Kasumi-1 (cell line): ENCODE measurements at regions not wholly inside any gene's neighbourhood (a gene's known extent, or its start where the extent isn't known, plus 50 kb on each side); places are given as distances from the start of the nearest gene placed in this dataset.
A peak's percentile ranks its signal among the peaks of the same experiment; 100 is the strongest.

Experiments
- DNase-seq, 2 experiments: peaks; one replicate each; lab custom pipeline; 2025; lab: John Stamatoyannopoulos, UW

DNA sequence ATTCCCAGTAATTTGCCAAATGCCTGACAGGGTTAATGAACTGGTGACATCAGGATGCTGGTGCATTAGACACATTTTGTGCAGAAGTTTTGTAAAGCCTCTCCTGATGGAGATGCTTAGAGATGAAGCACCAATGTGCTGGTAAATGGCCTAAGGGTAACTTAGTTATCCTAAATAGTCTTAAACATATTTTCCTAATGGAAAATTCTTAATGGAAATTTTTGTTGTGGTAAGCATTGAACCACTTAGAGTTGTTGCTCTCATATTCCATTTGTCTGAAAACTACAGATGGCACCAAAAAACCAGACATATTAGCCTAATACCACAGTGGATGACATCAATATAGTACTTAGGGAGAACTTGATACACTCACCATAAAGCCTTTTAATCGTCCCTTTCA lies 154.5 kb upstream of the ANK2 start:
- no peak for DNase-seq

DNA sequence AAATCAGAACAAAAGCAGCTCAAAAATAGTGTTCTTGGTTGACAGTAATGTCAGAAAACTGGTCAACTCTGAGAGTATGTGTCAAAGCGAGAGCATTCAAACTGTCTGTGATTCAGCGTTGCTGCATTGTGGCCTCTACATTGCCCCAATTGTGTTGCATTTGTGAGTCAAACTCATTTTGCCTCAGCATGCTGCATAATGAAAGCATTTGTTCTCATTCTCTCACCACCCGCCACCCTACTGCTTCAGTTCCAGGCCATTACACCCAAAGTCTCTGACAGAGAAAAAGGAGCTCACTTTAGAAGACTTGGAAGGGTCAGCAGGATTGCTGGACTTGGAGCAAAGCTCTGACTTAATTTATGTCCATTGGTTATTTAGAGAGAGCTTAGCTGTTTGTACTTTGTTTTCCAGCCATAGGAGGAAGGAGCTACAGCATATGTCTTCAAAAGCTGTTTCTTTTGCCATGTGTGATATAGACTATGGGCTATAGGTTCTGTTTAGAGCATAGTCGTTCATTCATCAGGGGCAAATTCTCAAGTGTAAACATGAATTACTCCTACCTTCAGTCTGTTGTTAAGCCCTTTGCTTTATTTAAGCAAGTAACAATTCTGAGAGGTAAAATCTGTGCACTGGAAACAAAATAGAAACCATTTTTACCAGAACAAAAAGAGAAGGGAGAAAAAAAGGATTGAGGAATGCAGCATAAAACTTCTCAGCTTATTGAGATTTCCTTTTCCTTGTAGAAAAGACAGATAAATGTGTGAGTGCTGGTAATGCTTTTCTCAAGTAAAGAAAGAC lies 153.4 kb upstream of the ANK2 start:
- no peak for DNase-seq

GRCh38 chr4:112896609-112897190 lies 152.8 kb upstream of the ANK2 start:
- DNase-seq = no peak

- no peak for DNase-seq
Observed at GRCh38 chr4:112897543-112897942, 151.9 kb upstream of the ANK2 start.

DNA sequence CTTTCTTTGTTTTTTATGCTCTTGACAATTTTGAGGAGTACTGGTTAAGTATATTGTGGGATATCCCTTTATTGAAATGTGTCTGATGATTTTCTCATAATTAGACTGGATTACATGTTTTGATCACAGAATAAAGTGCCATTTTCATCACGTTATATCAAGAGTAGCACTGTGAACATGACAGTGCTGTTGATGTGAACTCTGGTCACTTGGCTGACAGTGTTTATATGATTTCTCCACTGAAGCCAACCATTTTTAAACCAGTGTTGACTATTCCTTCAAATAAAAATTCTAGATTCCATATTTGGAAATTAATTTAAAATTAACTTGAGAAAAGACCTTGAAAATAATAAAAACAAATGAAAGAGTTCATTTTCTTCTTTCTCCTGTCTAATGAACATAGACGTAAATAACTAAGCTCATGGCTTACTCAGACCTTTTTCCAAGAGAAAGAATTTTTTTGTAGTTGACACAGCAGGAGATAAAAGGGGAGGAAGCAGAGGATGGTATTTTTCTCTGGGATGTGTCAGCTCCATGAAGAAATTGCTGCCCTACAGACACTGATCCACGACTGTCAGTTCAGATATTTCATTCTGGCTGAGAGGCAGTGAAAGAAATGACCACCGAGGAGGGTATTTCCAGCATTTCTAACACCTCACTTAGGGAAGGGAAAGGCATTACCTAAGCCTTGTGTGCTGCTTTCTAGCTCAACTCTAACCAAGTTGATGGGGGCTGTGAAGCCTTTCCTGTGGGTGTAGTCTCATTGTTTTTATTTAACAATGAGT lies 150.9 kb upstream of the ANK2 start:
- no peak for DNase-seq

DNA sequence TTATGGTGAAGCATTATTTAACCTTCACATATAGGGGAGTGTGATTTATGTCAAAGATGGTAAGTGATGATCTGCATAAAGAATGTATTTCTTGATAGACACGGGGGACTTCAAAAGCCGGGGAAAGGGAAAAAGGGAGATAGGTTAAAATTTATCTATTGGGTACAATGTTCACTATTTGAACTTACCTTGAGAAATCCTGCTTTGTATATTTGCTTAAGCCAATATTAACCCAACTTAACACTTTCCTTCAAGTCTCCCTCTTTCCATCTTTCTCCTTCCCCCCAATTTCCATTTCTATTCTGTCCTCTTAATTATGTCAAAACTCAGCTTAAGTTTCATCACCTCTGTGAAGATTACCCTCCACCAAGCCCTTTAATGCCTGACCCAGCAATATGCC lies 149.0 kb upstream of the ANK2 start:
- DNase-seq = no peak

- DNase-seq = no peak
Observed at GRCh38 chr4:112901962-112902411, 147.5 kb upstream of the ANK2 start.

- no peak for DNase-seq
Observed at GRCh38 chr4:112905728-112906127, 143.7 kb upstream of the ANK2 start.

GRCh38 chr4:112908511-112908910 lies 140.9 kb upstream of the ANK2 start:
- peak in 1 of 2 experiments; percentile 9 for DNase-seq

GRCh38 chr4:112910109-112910736 lies 139.2 kb upstream of the ANK2 start:
- DNase-seq = peak; percentile 53 to 70

GRCh38 chr4:112916868-112917267 lies 132.6 kb upstream of the ANK2 start:
- no peak for DNase-seq

- no peak for DNase-seq
Observed at GRCh38 chr4:112923516-112923915, 125.9 kb upstream of the ANK2 start.

DNA sequence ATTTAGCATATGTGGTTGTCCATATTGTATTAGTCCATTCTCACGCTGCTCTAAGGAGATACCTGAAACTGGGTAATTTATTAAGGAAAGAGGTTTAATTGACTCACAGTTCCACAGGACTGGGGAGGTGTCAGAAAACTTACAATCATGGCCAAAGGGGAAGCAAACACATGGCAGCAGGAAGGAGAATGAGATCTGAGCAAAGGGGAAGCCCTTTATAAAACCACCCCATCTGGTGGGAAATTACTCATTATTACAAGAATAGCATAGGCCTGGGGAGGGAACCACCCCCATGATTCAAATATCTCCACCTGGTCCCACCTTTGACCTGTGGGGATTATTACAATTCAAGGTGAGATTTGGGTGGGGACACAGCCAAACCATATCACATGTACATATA lies 122.6 kb upstream of the ANK2 start:
- peak; percentile 49 to 54 for DNase-seq

GRCh38 chr4:112927544-112927943 lies 121.9 kb upstream of the ANK2 start:
- DNase-seq = no peak

DNA sequence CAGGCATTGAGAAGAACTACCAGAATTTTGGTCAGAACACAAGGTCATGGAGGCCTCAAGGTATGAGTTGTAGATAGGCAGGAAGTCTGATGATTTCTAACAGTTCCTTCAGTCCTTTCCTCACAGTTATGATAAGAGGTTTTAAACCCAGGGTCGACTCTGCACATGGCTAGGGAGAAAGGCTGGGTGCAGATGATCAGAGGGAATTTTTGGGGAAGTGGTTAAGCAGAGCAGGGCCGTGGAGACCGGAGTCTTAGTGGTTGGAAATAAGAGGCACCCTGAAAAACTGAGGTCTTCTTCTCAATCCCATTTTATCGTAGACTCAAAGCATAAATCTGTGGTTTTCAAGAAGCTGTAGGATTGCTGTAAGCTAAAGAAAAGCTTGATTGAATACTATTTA lies 118.5 kb upstream of the ANK2 start:
- DNase-seq = peak; percentile 95

DNA sequence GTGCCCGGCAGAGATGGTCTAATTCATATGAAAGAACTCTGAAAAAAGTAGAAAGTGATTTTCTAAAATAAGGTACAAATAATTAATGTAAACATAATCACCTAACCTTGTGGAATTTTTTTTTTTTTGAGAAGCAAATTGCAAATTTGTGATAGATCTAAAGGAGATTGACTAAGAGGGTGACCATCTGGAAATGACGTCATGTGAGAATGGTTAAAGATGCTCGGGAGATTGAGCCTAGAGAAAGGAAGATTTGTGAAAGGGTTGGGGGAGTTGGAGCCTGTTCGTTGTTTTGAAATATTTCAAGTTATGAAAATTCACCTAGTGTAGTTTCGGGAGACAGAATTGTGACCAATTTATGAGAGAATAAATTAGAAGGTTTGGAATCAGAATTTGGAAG lies 115.7 kb upstream of the ANK2 start:
- DNase-seq = no peak

- DNase-seq = peak; percentile 73 to 83
Observed at GRCh38 chr4:112938461-112939058, 110.9 kb upstream of the ANK2 start.

GRCh38 chr4:112939901-112940300 lies 109.6 kb upstream of the ANK2 start:
- DNase-seq = no peak

DNA sequence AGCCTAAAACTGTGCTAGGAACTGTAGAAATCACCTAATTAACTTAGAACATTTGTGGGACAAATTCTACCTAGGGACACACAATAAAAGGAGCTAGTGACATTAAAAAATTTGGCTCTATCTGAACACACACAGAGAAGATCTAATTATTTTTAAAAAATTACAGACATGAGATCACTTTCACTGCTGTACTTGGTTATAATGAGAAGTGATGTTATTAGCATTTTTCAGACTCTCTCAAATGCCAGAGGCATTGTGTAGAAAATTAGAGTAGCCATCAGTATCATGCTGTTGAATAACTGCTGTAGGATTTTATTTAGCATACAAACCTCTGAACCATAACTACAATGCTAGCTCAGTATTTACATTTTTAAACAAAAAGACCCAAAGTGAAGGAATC lies 109.1 kb upstream of the ANK2 start:
- no peak for DNase-seq

- no peak for DNase-seq
Observed at GRCh38 chr4:112942077-112942476, 107.4 kb upstream of the ANK2 start.

GRCh38 chr4:112942997-112943396 lies 106.5 kb upstream of the ANK2 start:
- no peak for DNase-seq

DNA sequence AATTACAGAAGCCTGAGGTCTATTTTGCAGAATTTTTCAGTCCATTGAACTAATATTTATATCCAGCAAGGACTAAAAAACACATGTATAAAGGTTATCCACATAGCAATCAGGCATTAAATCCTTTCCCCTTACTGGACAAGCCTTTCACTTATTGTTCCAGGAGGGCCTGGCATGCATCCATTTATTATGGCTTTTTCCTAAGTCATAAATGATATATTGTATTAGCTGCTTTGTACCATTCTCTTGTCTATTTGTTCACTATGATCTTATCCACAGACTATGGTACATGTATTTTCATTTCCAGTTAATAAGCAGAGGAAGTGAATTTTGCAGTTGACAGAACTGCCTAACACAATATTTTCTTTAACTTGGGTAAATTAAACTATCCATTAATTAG lies 105.4 kb upstream of the ANK2 start:
- no peak for DNase-seq
